Daoy (cell line): ENCODE measurements at regions not wholly inside any gene's neighbourhood (a gene's known extent, or its start where the extent isn't known, plus 50 kb on each side); places are given as distances from the start of the nearest gene placed in this dataset.
"Not testable (repeated sequence)": the region's sequence is repeated elsewhere in the genome, so short reads cannot be mapped to it uniquely, and the experiment has no call there.

Source experiments
- DNase-seq: peaks from one replicate; pipeline ENCODE4 v3.0.0-alpha.2; 2015; ENCODE audit warnings: low read depth

- DNase-seq = not testable (repeated sequence)
Observed at GRCh38 chr5:128730021-128730420, 192.0 kb upstream of the FBN2 start.

GRCh38 chr5:128735656-128736055 lies 197.6 kb upstream of the FBN2 start:
- not testable (repeated sequence) for DNase-seq

GRCh38 chr5:128736553-128736952 lies 198.5 kb upstream of the FBN2 start:
- peak; percentile 65 for DNase-seq

GRCh38 chr5:128749136-128749898 lies 211.3 kb upstream of the FBN2 start:
- no peak for DNase-seq

- DNase-seq = no peak
Observed at GRCh38 chr5:128750155-128750554, 212.1 kb upstream of the FBN2 start.

GRCh38 chr5:128757196-128757959 lies 207.9 kb upstream of the SLC27A6 start:
- DNase-seq = no peak

GRCh38 chr5:128762661-128763306 lies 202.5 kb upstream of the SLC27A6 start:
- no peak for DNase-seq

- DNase-seq = no peak
Observed at GRCh38 chr5:128763321-128763720, 202.0 kb upstream of the SLC27A6 start.

- DNase-seq = no peak
Observed at GRCh38 chr5:128764601-128765310, 200.5 kb upstream of the SLC27A6 start.

- no peak for DNase-seq
Observed at GRCh38 chr5:128765448-128766061, 199.7 kb upstream of the SLC27A6 start.

- no peak for DNase-seq
Observed at GRCh38 chr5:128766406-128766805, 198.9 kb upstream of the SLC27A6 start.

GRCh38 chr5:128770907-128771306 lies 194.4 kb upstream of the SLC27A6 start:
- no peak for DNase-seq

- DNase-seq = no peak
Observed at GRCh38 chr5:128772356-128772755, 192.9 kb upstream of the SLC27A6 start.

- DNase-seq = no peak
Observed at GRCh38 chr5:128773378-128773777, 191.9 kb upstream of the SLC27A6 start.

- peak; percentile 86 for DNase-seq
Observed at GRCh38 chr5:128774605-128775004, 190.7 kb upstream of the SLC27A6 start.

GRCh38 chr5:128775558-128775957 lies 189.7 kb upstream of the SLC27A6 start:
- DNase-seq = no peak

GRCh38 chr5:128777052-128777451 lies 188.2 kb upstream of the SLC27A6 start:
- DNase-seq = peak; percentile 19

- no peak for DNase-seq
Observed at GRCh38 chr5:128778474-128778873, 186.8 kb upstream of the SLC27A6 start.

GRCh38 chr5:128782446-128782845 lies 182.8 kb upstream of the SLC27A6 start:
- peak; percentile 92 for DNase-seq

- DNase-seq = no peak
Observed at GRCh38 chr5:128784726-128785125, 180.6 kb upstream of the SLC27A6 start.

- DNase-seq = no peak
Observed at GRCh38 chr5:128791312-128791711, 174.0 kb upstream of the SLC27A6 start.

GRCh38 chr5:128796506-128796905 lies 168.8 kb upstream of the SLC27A6 start:
- DNase-seq = no peak
